ENCODE measurements at regions not wholly inside any gene's neighbourhood (a gene's known extent, or its start where the extent isn't known, plus 50 kb on each side); places are given as distances from the start of the nearest gene placed in this dataset.

GRCh38 chr1:81412954-81413353 is 387.8 kb upstream of the ADGRL2 start:
- TF ChIP-seq, protein P1, sequence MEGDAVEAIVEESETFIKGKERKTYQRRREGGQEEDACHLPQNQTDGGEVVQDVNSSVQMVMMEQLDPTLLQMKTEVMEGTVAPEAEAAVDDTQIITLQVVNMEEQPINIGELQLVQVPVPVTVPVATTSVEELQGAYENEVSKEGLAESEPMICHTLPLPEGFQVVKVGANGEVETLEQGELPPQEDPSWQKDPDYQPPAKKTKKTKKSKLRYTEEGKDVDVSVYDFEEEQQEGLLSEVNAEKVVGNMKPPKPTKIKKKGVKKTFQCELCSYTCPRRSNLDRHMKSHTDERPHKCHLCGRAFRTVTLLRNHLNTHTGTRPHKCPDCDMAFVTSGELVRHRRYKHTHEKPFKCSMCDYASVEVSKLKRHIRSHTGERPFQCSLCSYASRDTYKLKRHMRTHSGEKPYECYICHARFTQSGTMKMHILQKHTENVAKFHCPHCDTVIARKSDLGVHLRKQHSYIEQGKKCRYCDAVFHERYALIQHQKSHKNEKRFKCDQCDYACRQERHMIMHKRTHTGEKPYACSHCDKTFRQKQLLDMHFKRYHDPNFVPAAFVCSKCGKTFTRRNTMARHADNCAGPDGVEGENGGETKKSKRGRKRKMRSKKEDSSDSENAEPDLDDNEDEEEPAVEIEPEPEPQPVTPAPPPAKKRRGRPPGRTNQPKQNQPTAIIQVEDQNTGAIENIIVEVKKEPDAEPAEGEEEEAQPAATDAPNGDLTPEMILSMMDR (IDR thresholded peaks at IDR 0.05) = no peak
- TF ChIP-seq, protein P2, sequence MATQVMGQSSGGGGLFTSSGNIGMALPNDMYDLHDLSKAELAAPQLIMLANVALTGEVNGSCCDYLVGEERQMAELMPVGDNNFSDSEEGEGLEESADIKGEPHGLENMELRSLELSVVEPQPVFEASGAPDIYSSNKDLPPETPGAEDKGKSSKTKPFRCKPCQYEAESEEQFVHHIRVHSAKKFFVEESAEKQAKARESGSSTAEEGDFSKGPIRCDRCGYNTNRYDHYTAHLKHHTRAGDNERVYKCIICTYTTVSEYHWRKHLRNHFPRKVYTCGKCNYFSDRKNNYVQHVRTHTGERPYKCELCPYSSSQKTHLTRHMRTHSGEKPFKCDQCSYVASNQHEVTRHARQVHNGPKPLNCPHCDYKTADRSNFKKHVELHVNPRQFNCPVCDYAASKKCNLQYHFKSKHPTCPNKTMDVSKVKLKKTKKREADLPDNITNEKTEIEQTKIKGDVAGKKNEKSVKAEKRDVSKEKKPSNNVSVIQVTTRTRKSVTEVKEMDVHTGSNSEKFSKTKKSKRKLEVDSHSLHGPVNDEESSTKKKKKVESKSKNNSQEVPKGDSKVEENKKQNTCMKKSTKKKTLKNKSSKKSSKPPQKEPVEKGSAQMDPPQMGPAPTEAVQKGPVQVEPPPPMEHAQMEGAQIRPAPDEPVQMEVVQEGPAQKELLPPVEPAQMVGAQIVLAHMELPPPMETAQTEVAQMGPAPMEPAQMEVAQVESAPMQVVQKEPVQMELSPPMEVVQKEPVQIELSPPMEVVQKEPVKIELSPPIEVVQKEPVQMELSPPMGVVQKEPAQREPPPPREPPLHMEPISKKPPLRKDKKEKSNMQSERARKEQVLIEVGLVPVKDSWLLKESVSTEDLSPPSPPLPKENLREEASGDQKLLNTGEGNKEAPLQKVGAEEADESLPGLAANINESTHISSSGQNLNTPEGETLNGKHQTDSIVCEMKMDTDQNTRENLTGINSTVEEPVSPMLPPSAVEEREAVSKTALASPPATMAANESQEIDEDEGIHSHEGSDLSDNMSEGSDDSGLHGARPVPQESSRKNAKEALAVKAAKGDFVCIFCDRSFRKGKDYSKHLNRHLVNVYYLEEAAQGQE (IDR thresholded peaks at IDR 0.05; ENCODE audit: insufficient read depth in 1 of 2, low read depth in 2 of 2, low read length in 1 of 2) = no peak
- TF ChIP-seq POLR2AphosphoS5 (IDR thresholded peaks at IDR 0.05; ENCODE audit: low read depth, low read length) = no peak
- no peak for TF ChIP-seq SIN3A (IDR thresholded peaks at IDR 0.05; ENCODE audit: borderline replicate concordance, insufficient read depth, low read depth, low read length)

All from Panc1 (cell line).